T-cell (primary cell): ENCODE measurements at regions not wholly inside any gene's neighbourhood (a gene's known extent, or its start where the extent isn't known, plus 50 kb on each side); places are given as distances from the start of the nearest gene placed in this dataset.
"Not testable (repeated sequence)": the region's sequence is repeated elsewhere in the genome, so short reads cannot be mapped to it uniquely, and the experiment has no call there.

Source experiments
- ATAC-seq, 4 experiments: fragments of 200-7000 bp in 3 of 4; fragments of 150-1000 bp in 1 of 4; cut with Tn5 transposase; replicated peaks in 1 of 4; 1 replicate in 3 of 4; 2 replicates in 1 of 4; pipeline ENCODE4 v1.10.0; 2021; ENCODE audit warnings: moderate library complexity in 3 of 4, mild to moderate bottlenecking in 2 of 4, moderate number of reproducible peaks in 1 of 4
- CTCF ChIA-PET, 2 donors: fragments of 300-600 bp; sonication (Branson Sonifier 250); formaldehyde crosslinking; loops; one replicate each; lab custom pipeline; 2022; ENCODE audit warnings: antibody characterized with exemption in 2 of 2; lab: Charles Lee
- POLR2A ChIA-PET, 2 donors: fragments of 300-600 bp; sonication (Branson Sonifier 250); formaldehyde crosslinking; loops; one replicate each; lab custom pipeline; 2022; ENCODE audit warnings: antibody characterized with exemption in 2 of 2; lab: Charles Lee
- DNase-seq, 35 experiments: peaks; one replicate each; pipeline versions ENCODE4 v3.0.0 to v3.0.0-alpha.2; 2013 to 2023
- H3K27ac ChIP-seq: one replicate; pipeline ENCODE4 v1.5.1; 2013; ENCODE audit warnings: low read length
- H3K27me3 ChIP-seq, 2 experiments: replicated peaks in 1 of 2; 1 replicate in 1 of 2; 2 replicates in 1 of 2; pipeline versions ENCODE4 v1.6.1 to v1.7.0; 2013; ENCODE audit warnings: low read length in 1 of 2, mixed read lengths in 1 of 2; ENCODE audit not compliant: control insufficient read depth in 2 of 2, insufficient read depth in 2 of 2; ENCODE audit errors: extremely low read depth in 1 of 2
- H3K36me3 ChIP-seq, 2 donors: 1 replicate in 1 of 2; 2 replicates in 1 of 2; pipeline versions ENCODE4 v1.6.1 to v1.7.0; 2013; ENCODE audit warnings: low read length in 1 of 2; ENCODE audit not compliant: control insufficient read depth in 2 of 2, insufficient read depth in 1 of 2; ENCODE audit errors: extremely low read depth in 1 of 2
- H3K4me1 ChIP-seq, 2 experiments: 1 replicate in 1 of 2; 2 replicates in 1 of 2; pipeline versions ENCODE4 v1.6.1 to v1.7.0; 2013; ENCODE audit warnings: low read length in 2 of 2, mixed read lengths in 1 of 2; ENCODE audit not compliant: insufficient read depth in 2 of 2, control insufficient read depth in 1 of 2; ENCODE audit errors: extremely low read depth in 1 of 2
- H3K4me3 ChIP-seq, 2 donors: 1 replicate in 1 of 2; 2 replicates in 1 of 2; pipeline versions ENCODE4 v1.5.1 to v1.7.0; 2013; ENCODE audit warnings: mild to moderate bottlenecking in 2 of 2, low read length in 1 of 2, moderate library complexity in 1 of 2; ENCODE audit not compliant: control insufficient read depth in 1 of 2; ENCODE audit errors: extremely low read depth in 1 of 2
- H3K9me3 ChIP-seq: 2 replicates; pipeline ENCODE4 v1.7.0; 2013
- H3K27ac Mint-ChIP-seq, 2 donors: one replicate each; pipeline ENCODE4 v1.8.0; 2020 to 2021; ENCODE audit warnings: mild to moderate bottlenecking in 2 of 2, mixed read lengths in 2 of 2
- H3K27me3 Mint-ChIP-seq, 2 donors: one replicate each; pipeline ENCODE4 v1.8.0; 2021 to 2022; ENCODE audit warnings: mixed read lengths in 2 of 2
- H3K36me3 Mint-ChIP-seq: one replicate; pipeline ENCODE4 v1.8.0; 2021; ENCODE audit warnings: mixed read lengths
- H3K4me1 Mint-ChIP-seq, 3 donors: one replicate each; pipeline ENCODE4 v1.8.0; 2020 to 2022; ENCODE audit warnings: mixed read lengths in 3 of 3, mild to moderate bottlenecking in 1 of 3
- H3K4me3 Mint-ChIP-seq, 3 donors: one replicate each; pipeline ENCODE4 v1.8.0; 2020 to 2022; ENCODE audit warnings: mild to moderate bottlenecking in 3 of 3, mixed read lengths in 3 of 3, moderate library complexity in 3 of 3
- H3K9me3 Mint-ChIP-seq, 3 donors: one replicate each; pipeline ENCODE4 v1.8.0; 2020 to 2022; ENCODE audit warnings: mixed read lengths in 3 of 3
- WGBS: methylation state at CpG from one replicate; pipeline ENCODE4 v1.1.5; 2013; ENCODE audit warnings: missing lambda C conversion rate; ENCODE audit not compliant: insufficient coverage; 5-methylcytosine and 5-hydroxymethylcytosine counted together

GRCh38 chr21:33966324-33966949, 50.8 kb upstream of the ATP5PO start:
- Mint-ChIP-seq H3K27me3 (no peaks in the 10 kb centered on the region), H3K36me3 (peaks cover 64% of the 10 kb centered on the region), H3K4me1 (peaks cover 12 to 39% (median 36%) of the 10 kb centered on the region in 3 donors), H3K4me3 (no peak overlapping the region), H3K27ac (peak overlapping the region; percentile 11 to 18), H3K9me3 (peaks cover 0 to 3% (median 0%) of the 10 kb centered on the region in 3 donors)
- no peak overlapping the region for H3K27ac ChIP-seq
- ChIA-PET POLR2A (no interaction called here), CTCF (interaction anchor here (0.5 to 0.8 kb wide), 2 partner anchors 43 to 356 kb away, joined by 4 to 7 read pairs; no protein-coding TSS in a partner anchor)
- peaks cover 0 to 3% of the 10 kb centered on the region in 2 experiments for H3K4me1 ChIP-seq
- H3K27me3 ChIP-seq, result no peaks in the 10 kb centered on the region
- DNase-seq (peak in 1 of 35 experiments; percentile 2), ATAC-seq (no peak)
- H3K9me3 ChIP-seq, result no peaks in the 10 kb centered on the region
- H3K36me3 ChIP-seq, result peaks cover 7 to 37% of the 10 kb centered on the region in 2 donors
- WGBS, result 100% methylated on average over 1 of the region's 4 CpGs
- H3K4me3 ChIP-seq, result no peak overlapping the region

- WGBS, result 91% methylated on average over 8 of the region's 9 CpGs
- peaks cover 12 to 41% (median 36%) of the 10 kb centered on the region in 3 donors for H3K4me1 Mint-ChIP-seq
- H3K4me3 Mint-ChIP-seq, H3K27ac ChIP-seq, H3K27me3 Mint-ChIP-seq, DNase-seq, ATAC-seq, H3K4me1 ChIP-seq, CTCF ChIA-PET, H3K4me3 ChIP-seq, H3K9me3 Mint-ChIP-seq, H3K27me3 ChIP-seq, H3K27ac Mint-ChIP-seq, H3K9me3 ChIP-seq, POLR2A ChIA-PET: not testable (repeated sequence)
- peaks cover 7 to 32% of the 10 kb centered on the region in 2 donors for H3K36me3 ChIP-seq
- H3K36me3 Mint-ChIP-seq, result peaks cover 64% of the 10 kb centered on the region
Observed at GRCh38 chr21:33965662-33966061, 50.1 kb upstream of the ATP5PO start.
